ENCODE measurements at regions not wholly inside any gene's neighbourhood (a gene's known extent, or its start where the extent isn't known, plus 50 kb on each side); places are given as distances from the start of the nearest gene placed in this dataset.
"Not testable (repeated sequence)": the region's sequence is repeated elsewhere in the genome, so short reads cannot be mapped to it uniquely, and the experiment has no call there.

DNA sequence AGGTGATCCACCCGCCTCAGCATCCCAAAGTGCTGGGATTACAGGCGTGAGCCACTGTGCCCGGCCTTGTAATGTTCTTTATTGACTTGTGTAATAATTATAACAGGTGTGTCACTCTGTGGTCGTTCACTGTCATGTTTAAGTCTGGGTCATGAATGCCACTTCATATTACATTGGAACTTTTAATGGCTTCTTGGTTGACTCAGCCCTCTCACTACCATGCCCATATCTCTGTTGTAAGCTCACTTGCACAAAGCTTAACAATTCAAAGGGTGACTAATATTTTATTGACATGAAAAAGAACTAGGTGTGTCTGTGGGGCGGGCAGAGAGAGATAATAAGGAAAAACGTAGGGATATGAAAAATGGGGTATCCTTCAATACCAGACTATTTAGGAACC lies 639.7 kb upstream of the ACTRT1 start:
- Histone ChIP-seq H3K9ac (ENCODE audit: low read length) (no peak overlapping the region), H3K27ac (ENCODE audit: low read length) (no peak overlapping the region), H3K9me2 (ENCODE audit: insufficient read depth, low read length) (no peaks in the 10 kb centered on the region), H3K4me2 (ENCODE audit: low read length) (no peak overlapping the region), H3K79me2 (replicated peaks; ENCODE audit: insufficient read depth, low read length) (no peaks in the 10 kb centered on the region), H4K20me1 (ENCODE audit: insufficient read depth) (no peaks in the 10 kb centered on the region), H3F3A (ENCODE audit: insufficient read depth, low read length, poor library complexity, severe bottlenecking) (no peaks in the 10 kb centered on the region), H3K27me3 (ENCODE audit: insufficient read depth, low read depth, low read length) (no peaks in the 10 kb centered on the region), H3K9me3 (ENCODE audit: low read length) (no peaks in the 10 kb centered on the region), H3K36me3 (ENCODE audit: insufficient read depth, low read length) (no peaks in the 10 kb centered on the region), H3K4me3 (ENCODE audit: low read length) (no peak overlapping the region), H2AFZ (ENCODE audit: low read depth, low read length) (no peak overlapping the region)
- TF ChIP-seq POLR2AphosphoS5 (IDR thresholded peaks at IDR 0.05) (no peak), MXI1 (conservative IDR thresholded peaks at IDR 0.05; ENCODE audit: poor library complexity, severe bottlenecking) (no peak)

DNA sequence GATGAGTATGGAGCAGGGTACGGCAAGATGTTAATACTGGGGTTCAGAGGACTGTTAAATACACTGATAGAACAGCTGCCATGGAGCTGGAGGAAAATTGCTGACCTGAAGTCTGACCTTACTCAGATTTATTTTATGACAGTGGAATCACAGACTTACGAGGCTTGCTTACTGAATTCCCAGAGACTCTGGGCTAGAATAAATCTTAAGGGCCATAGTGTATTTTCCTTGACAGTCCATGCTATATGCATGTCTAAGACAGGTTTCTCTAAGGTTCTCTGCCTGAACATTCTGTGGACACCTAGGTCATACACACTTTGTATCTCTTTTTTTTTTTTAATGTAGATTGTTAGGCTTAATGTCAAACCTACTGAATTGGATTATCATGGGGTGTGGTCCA lies 633.2 kb upstream of the ACTRT1 start:
- H3K79me2 ChIP-seq (replicated peaks; ENCODE audit: insufficient read depth, low read length) = no peaks in the 10 kb centered on the region
- H2AFZ ChIP-seq (ENCODE audit: low read depth, low read length) = no peak overlapping the region
- no peak overlapping the region for H3K9ac ChIP-seq (ENCODE audit: low read length)
- no peaks in the 10 kb centered on the region for H3K36me3 ChIP-seq (ENCODE audit: insufficient read depth, low read length)
- H3K4me2 ChIP-seq (ENCODE audit: low read length) = no peak overlapping the region
- no peaks in the 10 kb centered on the region for H3F3A ChIP-seq (ENCODE audit: insufficient read depth, low read length, poor library complexity, severe bottlenecking)
- no peak for TF ChIP-seq SMC3 (conservative IDR thresholded peaks at IDR 0.05; ENCODE audit: poor library complexity)
- TF ChIP-seq, protein P1, sequence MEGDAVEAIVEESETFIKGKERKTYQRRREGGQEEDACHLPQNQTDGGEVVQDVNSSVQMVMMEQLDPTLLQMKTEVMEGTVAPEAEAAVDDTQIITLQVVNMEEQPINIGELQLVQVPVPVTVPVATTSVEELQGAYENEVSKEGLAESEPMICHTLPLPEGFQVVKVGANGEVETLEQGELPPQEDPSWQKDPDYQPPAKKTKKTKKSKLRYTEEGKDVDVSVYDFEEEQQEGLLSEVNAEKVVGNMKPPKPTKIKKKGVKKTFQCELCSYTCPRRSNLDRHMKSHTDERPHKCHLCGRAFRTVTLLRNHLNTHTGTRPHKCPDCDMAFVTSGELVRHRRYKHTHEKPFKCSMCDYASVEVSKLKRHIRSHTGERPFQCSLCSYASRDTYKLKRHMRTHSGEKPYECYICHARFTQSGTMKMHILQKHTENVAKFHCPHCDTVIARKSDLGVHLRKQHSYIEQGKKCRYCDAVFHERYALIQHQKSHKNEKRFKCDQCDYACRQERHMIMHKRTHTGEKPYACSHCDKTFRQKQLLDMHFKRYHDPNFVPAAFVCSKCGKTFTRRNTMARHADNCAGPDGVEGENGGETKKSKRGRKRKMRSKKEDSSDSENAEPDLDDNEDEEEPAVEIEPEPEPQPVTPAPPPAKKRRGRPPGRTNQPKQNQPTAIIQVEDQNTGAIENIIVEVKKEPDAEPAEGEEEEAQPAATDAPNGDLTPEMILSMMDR (IDR thresholded peaks at IDR 0.05; ENCODE audit: poor library complexity, severe bottlenecking) = no peak
- no peak for TF ChIP-seq MXI1 (conservative IDR thresholded peaks at IDR 0.05; ENCODE audit: poor library complexity, severe bottlenecking)
- TF ChIP-seq POLR2AphosphoS5 (IDR thresholded peaks at IDR 0.05) = no peak
- H4K20me1 ChIP-seq (ENCODE audit: insufficient read depth) = no peaks in the 10 kb centered on the region
- H3K9me3 ChIP-seq (ENCODE audit: low read length) = no peaks in the 10 kb centered on the region
- H3K27me3 ChIP-seq (ENCODE audit: insufficient read depth, low read depth, low read length) = no peaks in the 10 kb centered on the region
- no peaks in the 10 kb centered on the region for H3K9me2 ChIP-seq (ENCODE audit: insufficient read depth, low read length)
- H3K27ac ChIP-seq (ENCODE audit: low read length) = no peak overlapping the region
- H3K4me3 ChIP-seq (ENCODE audit: low read length) = no peak overlapping the region

DNA sequence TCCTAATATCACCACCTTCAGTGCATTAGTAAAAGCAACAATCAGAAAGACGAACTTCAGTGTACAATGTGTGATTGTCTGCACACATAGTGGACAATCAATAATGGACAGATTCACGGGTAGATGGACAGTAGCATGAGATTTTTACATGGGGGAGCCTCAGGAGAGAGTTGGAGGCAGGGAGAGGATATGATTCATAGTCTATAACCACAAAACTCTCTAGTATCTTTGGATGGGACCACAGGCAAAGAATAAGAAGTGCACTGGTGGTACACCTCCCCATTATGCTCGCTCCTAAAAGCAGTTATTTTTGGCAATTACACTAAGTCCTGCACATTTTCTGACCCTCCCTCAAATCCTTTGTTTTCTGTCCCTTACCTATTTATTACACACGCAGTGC lies 624.4 kb upstream of the ACTRT1 start:
- Histone ChIP-seq H3K27ac (ENCODE audit: low read length) (no peak overlapping the region), H3K4me2 (ENCODE audit: low read length) (no peak overlapping the region), H2AFZ (ENCODE audit: low read depth, low read length) (no peak overlapping the region), H3K9ac (ENCODE audit: low read length) (no peak overlapping the region), H4K20me1 (ENCODE audit: insufficient read depth) (no peaks in the 10 kb centered on the region), H3K4me3 (ENCODE audit: low read length) (no peak overlapping the region), H3K79me2 (replicated peaks; ENCODE audit: insufficient read depth, low read length) (no peaks in the 10 kb centered on the region), H3K36me3 (ENCODE audit: insufficient read depth, low read length) (no peaks in the 10 kb centered on the region), H3K9me2 (ENCODE audit: insufficient read depth, low read length) (no peaks in the 10 kb centered on the region), H3K9me3 (ENCODE audit: low read length) (no peaks in the 10 kb centered on the region), H3F3A (ENCODE audit: insufficient read depth, low read length, poor library complexity, severe bottlenecking) (no peaks in the 10 kb centered on the region), H3K27me3 (ENCODE audit: insufficient read depth, low read depth, low read length) (no peaks in the 10 kb centered on the region)
- TF ChIP-seq, protein P2, sequence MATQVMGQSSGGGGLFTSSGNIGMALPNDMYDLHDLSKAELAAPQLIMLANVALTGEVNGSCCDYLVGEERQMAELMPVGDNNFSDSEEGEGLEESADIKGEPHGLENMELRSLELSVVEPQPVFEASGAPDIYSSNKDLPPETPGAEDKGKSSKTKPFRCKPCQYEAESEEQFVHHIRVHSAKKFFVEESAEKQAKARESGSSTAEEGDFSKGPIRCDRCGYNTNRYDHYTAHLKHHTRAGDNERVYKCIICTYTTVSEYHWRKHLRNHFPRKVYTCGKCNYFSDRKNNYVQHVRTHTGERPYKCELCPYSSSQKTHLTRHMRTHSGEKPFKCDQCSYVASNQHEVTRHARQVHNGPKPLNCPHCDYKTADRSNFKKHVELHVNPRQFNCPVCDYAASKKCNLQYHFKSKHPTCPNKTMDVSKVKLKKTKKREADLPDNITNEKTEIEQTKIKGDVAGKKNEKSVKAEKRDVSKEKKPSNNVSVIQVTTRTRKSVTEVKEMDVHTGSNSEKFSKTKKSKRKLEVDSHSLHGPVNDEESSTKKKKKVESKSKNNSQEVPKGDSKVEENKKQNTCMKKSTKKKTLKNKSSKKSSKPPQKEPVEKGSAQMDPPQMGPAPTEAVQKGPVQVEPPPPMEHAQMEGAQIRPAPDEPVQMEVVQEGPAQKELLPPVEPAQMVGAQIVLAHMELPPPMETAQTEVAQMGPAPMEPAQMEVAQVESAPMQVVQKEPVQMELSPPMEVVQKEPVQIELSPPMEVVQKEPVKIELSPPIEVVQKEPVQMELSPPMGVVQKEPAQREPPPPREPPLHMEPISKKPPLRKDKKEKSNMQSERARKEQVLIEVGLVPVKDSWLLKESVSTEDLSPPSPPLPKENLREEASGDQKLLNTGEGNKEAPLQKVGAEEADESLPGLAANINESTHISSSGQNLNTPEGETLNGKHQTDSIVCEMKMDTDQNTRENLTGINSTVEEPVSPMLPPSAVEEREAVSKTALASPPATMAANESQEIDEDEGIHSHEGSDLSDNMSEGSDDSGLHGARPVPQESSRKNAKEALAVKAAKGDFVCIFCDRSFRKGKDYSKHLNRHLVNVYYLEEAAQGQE (IDR thresholded peaks at IDR 0.05; ENCODE audit: borderline replicate concordance) = no peak
- TF ChIP-seq, protein P1 (IDR thresholded peaks at IDR 0.05; ENCODE audit: poor library complexity, severe bottlenecking) = no peak
- TF ChIP-seq RAD21 (conservative IDR thresholded peaks at IDR 0.05) (no peak), EZH2 (IDR thresholded peaks at IDR 0.05; ENCODE audit: borderline replicate concordance, insufficient read depth, low read length, poor library complexity, severe bottlenecking) (no peak), TAF1 (IDR thresholded peaks at IDR 0.05; ENCODE audit: low read depth) (no peak), SMC3 (conservative IDR thresholded peaks at IDR 0.05; ENCODE audit: poor library complexity) (no peak)

DNA sequence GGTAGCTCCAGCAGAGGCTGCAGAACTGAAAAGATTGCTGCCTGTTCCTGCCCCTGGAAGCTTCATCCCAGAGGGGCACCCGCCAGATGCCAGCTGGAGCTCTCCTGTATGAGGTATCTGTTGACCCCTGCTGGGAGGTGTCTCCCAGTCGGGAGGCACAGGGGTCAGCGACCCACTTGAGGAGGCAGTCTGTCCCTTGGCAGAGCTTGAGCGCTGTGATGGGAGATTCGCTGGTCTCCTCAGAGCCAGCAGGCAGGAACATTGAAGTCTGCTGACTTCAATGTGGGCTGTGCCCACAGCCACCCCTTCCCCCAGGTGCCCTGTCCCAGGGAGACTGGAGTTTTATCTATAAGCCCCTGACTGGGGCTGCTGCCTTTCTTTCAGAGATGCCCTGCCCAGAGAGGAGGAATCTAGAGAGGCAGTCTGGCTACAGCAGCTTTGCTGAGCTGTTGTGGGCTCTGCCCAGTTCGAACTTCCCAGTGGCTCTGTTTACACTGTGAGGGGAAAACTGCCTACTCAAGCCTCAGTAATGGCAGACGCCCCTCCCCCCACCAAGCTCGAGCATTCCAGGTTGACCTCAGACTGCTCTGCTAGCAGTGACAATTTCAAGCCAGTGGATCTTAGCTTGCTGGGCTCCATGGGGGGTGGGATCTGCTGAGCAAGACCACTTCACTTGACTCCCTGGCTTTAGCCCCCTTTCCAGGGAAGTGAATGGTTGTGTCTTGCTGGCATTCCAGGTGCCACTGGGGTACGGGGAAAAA lies 622.3 kb upstream of the ACTRT1 start:
- not testable (repeated sequence) for H3K79me2 ChIP-seq (replicated peaks; ENCODE audit: insufficient read depth, low read length); H2AFZ ChIP-seq (ENCODE audit: low read depth, low read length); H4K20me1 ChIP-seq (ENCODE audit: insufficient read depth); H3F3A ChIP-seq (ENCODE audit: insufficient read depth, low read length, poor library complexity, severe bottlenecking); H3K9me2 ChIP-seq (ENCODE audit: insufficient read depth, low read length); H3K36me3 ChIP-seq (ENCODE audit: insufficient read depth, low read length); H3K9me3 ChIP-seq (ENCODE audit: low read length); H3K4me3 ChIP-seq (ENCODE audit: low read length); H3K27ac ChIP-seq (ENCODE audit: low read length); H3K9ac ChIP-seq (ENCODE audit: low read length); H3K4me2 ChIP-seq (ENCODE audit: low read length); H3K27me3 ChIP-seq (ENCODE audit: insufficient read depth, low read depth, low read length)
